ENCODE measurements at regions not wholly inside any gene's neighbourhood (a gene's known extent, or its start where the extent isn't known, plus 50 kb on each side); places are given as distances from the start of the nearest gene placed in this dataset.

GRCh38 chr15:94747510-94747909 lies 516.1 kb downstream of the MCTP2 start:
- Histone ChIP-seq H3K9me2 (ENCODE audit: insufficient read depth) (no peaks in the 10 kb centered on the region), H2AFZ (no peak overlapping the region), H3K9ac (no peak overlapping the region), H4K20me1 (ENCODE audit: insufficient read depth) (no peaks in the 10 kb centered on the region), H3K9me3 (ENCODE audit: low read depth) (no peaks in the 10 kb centered on the region), H3K36me3 (ENCODE audit: low read depth) (no peaks in the 10 kb centered on the region), H3K4me1 (ENCODE audit: insufficient read depth) (no peaks in the 10 kb centered on the region), H3K4me2 (ENCODE audit: unreplicated experiment) (no peak overlapping the region), H3F3A (ENCODE audit: insufficient read depth) (no peaks in the 10 kb centered on the region), H3K27ac (no peak overlapping the region), H3K4me3 (no peak overlapping the region), H3K27me3 (replicated peaks; ENCODE audit: insufficient read depth) (no peaks in the 10 kb centered on the region), H3K79me2 (ENCODE audit: insufficient read depth) (no peaks in the 10 kb centered on the region)
- WGBS, 2 experiments (ENCODE audit: low coverage in 1 of 2, low lambda C conversion rate in 2 of 2, missing lambda C conversion rate in 2 of 2) = 22 to 33% methylated on average over 3 of the region's 3 CpGs
- TF ChIP-seq EZH2 (IDR thresholded peaks at IDR 0.05; ENCODE audit: insufficient read depth, poor library complexity, severe bottlenecking) (no peak), EZH2phosphoT487 (IDR thresholded peaks at IDR 0.05; ENCODE audit: insufficient read depth, low read depth) (no peak)
- in situ Hi-C loops (cut with MboI) = no loop called here
- no peak for DNase-seq

GRCh38 chr15:94749811-94750617 lies 518.7 kb downstream of the MCTP2 start:
- Histone ChIP-seq H3K9me3 (ENCODE audit: low read depth) (no peaks in the 10 kb centered on the region), H3K27me3 (replicated peaks; ENCODE audit: insufficient read depth) (no peaks in the 10 kb centered on the region), H4K20me1 (ENCODE audit: insufficient read depth) (no peaks in the 10 kb centered on the region), H2AFZ (no peak overlapping the region), H3K9ac (no peak overlapping the region), H3K9me2 (ENCODE audit: insufficient read depth) (no peaks in the 10 kb centered on the region), H3K4me2 (ENCODE audit: unreplicated experiment) (no peak overlapping the region), H3K27ac (no peak overlapping the region), H3K79me2 (ENCODE audit: insufficient read depth) (no peaks in the 10 kb centered on the region), H3K4me1 (ENCODE audit: insufficient read depth) (no peaks in the 10 kb centered on the region), H3K4me3 (no peak overlapping the region), H3K36me3 (ENCODE audit: low read depth) (no peaks in the 10 kb centered on the region), H3F3A (ENCODE audit: insufficient read depth) (no peaks in the 10 kb centered on the region)
- in situ Hi-C loops (cut with MboI) = no loop called here
- DNase-seq = no peak
- TF ChIP-seq EZH2phosphoT487 (IDR thresholded peaks at IDR 0.05; ENCODE audit: insufficient read depth, low read depth) = no peak
- no peak for TF ChIP-seq EZH2 (IDR thresholded peaks at IDR 0.05; ENCODE audit: insufficient read depth, poor library complexity, severe bottlenecking)
- WGBS, 2 experiments (ENCODE audit: low coverage in 1 of 2, low lambda C conversion rate in 2 of 2, missing lambda C conversion rate in 2 of 2) = 16 to 22% methylated on average over 5 of the region's 5 CpGs

GRCh38 chr15:94760348-94760747 lies 529.0 kb downstream of the MCTP2 start:
- in situ Hi-C loops (cut with MboI) = no loop called here
- Histone ChIP-seq H3K27ac (no peak overlapping the region), H3K9me2 (ENCODE audit: insufficient read depth) (no peaks in the 10 kb centered on the region), H3K9ac (no peak overlapping the region), H3K4me3 (no peak overlapping the region), H2AFZ (no peak overlapping the region), H3K79me2 (ENCODE audit: insufficient read depth) (no peaks in the 10 kb centered on the region), H3K9me3 (ENCODE audit: low read depth) (no peaks in the 10 kb centered on the region), H4K20me1 (ENCODE audit: insufficient read depth) (no peaks in the 10 kb centered on the region), H3F3A (ENCODE audit: insufficient read depth) (no peaks in the 10 kb centered on the region), H3K4me2 (ENCODE audit: unreplicated experiment) (no peak overlapping the region), H3K27me3 (replicated peaks; ENCODE audit: insufficient read depth) (no peaks in the 10 kb centered on the region), H3K36me3 (ENCODE audit: low read depth) (no peaks in the 10 kb centered on the region), H3K4me1 (ENCODE audit: insufficient read depth) (no peaks in the 10 kb centered on the region)
- no peak for DNase-seq
- 25 to 29% methylated on average over 2 of the region's 2 CpGs for WGBS, 2 experiments (ENCODE audit: low coverage in 1 of 2, low lambda C conversion rate in 2 of 2, missing lambda C conversion rate in 2 of 2)
- TF ChIP-seq EZH2 (IDR thresholded peaks at IDR 0.05; ENCODE audit: insufficient read depth, poor library complexity, severe bottlenecking) (no peak), EZH2phosphoT487 (IDR thresholded peaks at IDR 0.05; ENCODE audit: insufficient read depth, low read depth) (no peak)

- Histone ChIP-seq H3K79me2 (ENCODE audit: insufficient read depth) (no peaks in the 10 kb centered on the region), H3K4me2 (ENCODE audit: unreplicated experiment) (no peak overlapping the region), H3K9me2 (ENCODE audit: insufficient read depth) (no peaks in the 10 kb centered on the region), H3K9ac (no peak overlapping the region), H4K20me1 (ENCODE audit: insufficient read depth) (no peaks in the 10 kb centered on the region), H3K4me1 (ENCODE audit: insufficient read depth) (no peaks in the 10 kb centered on the region), H3F3A (ENCODE audit: insufficient read depth) (no peaks in the 10 kb centered on the region), H3K27ac (no peak overlapping the region), H3K27me3 (replicated peaks; ENCODE audit: insufficient read depth) (no peaks in the 10 kb centered on the region), H3K4me3 (no peak overlapping the region), H3K36me3 (ENCODE audit: low read depth) (no peaks in the 10 kb centered on the region), H3K9me3 (ENCODE audit: low read depth) (no peaks in the 10 kb centered on the region), H2AFZ (no peak overlapping the region)
- DNase-seq = no peak
- WGBS, 2 experiments (ENCODE audit: low coverage in 1 of 2, low lambda C conversion rate in 2 of 2, missing lambda C conversion rate in 2 of 2) = 27 to 38% methylated on average over 1 of the region's 1 CpG
- TF ChIP-seq EZH2phosphoT487 (IDR thresholded peaks at IDR 0.05; ENCODE audit: insufficient read depth, low read depth) = no peak
- no peak for TF ChIP-seq EZH2 (IDR thresholded peaks at IDR 0.05; ENCODE audit: insufficient read depth, poor library complexity, severe bottlenecking)
- in situ Hi-C loops (cut with MboI) = no loop called here
Measured at GRCh38 chr15:94761574-94761973, 530.2 kb downstream of the MCTP2 start.

Data from GM23248 (cell line).